Hematopoietic multipotent progenitor cell treated with erythropoietin and hydrocortisone succinate and interleukin-3 and kit ligand, for 6 days (in vitro differentiated cells): ENCODE measurements at regions not wholly inside any gene's neighbourhood (a gene's known extent, or its start where the extent isn't known, plus 50 kb on each side); places are given as distances from the start of the nearest gene placed in this dataset.
"Not testable (repeated sequence)": the region's sequence is repeated elsewhere in the genome, so short reads cannot be mapped to it uniquely, and the experiment has no call there.

ENCODE experiments used
- DNase-seq: peaks from one replicate; pipeline ENCODE4 v3.0.0-alpha.2; 2015

- DNase-seq = no peak
These were observed 540.9 kb upstream of the SGCD start for GRCh38 chr5:155786108-155786507.

GRCh38 chr5:155792873-155793272 is 534.1 kb upstream of the SGCD start:
- no peak for DNase-seq

- peak; percentile 2 for DNase-seq
These were observed 532.2 kb upstream of the SGCD start for GRCh38 chr5:155794795-155795194.

GRCh38 chr5:155799308-155799707 is 527.7 kb upstream of the SGCD start:
- no peak for DNase-seq

GRCh38 chr5:155807884-155808576 is 518.9 kb upstream of the SGCD start:
- DNase-seq = no peak

GRCh38 chr5:155815248-155815647 is 511.7 kb upstream of the SGCD start:
- no peak for DNase-seq

GRCh38 chr5:155822177-155822576 is 504.8 kb upstream of the SGCD start:
- DNase-seq = no peak

GRCh38 chr5:155826611-155827507 is 500.1 kb upstream of the SGCD start:
- DNase-seq = no peak

- DNase-seq = not testable (repeated sequence)
These were observed 499.5 kb upstream of the SGCD start for GRCh38 chr5:155827508-155827815.

GRCh38 chr5:155827949-155828348 is 499.0 kb upstream of the SGCD start:
- DNase-seq = no peak

- DNase-seq = no peak
These were observed 495.5 kb upstream of the SGCD start for GRCh38 chr5:155831491-155831890.

- DNase-seq = no peak
These were observed 493.7 kb upstream of the SGCD start for GRCh38 chr5:155833287-155833686.

- DNase-seq = no peak
These were observed 492.5 kb upstream of the SGCD start for GRCh38 chr5:155834271-155834975.

- DNase-seq = no peak
These were observed 490.7 kb upstream of the SGCD start for GRCh38 chr5:155836089-155836803.

GRCh38 chr5:155838394-155838793 is 488.6 kb upstream of the SGCD start:
- DNase-seq = no peak

- no peak for DNase-seq
These were observed 487.5 kb upstream of the SGCD start for GRCh38 chr5:155839251-155840037.

GRCh38 chr5:155844542-155844941 is 482.4 kb upstream of the SGCD start:
- DNase-seq = no peak

GRCh38 chr5:155850370-155850769 is 476.6 kb upstream of the SGCD start:
- no peak for DNase-seq

- no peak for DNase-seq
These were observed 460.0 kb upstream of the SGCD start for GRCh38 chr5:155866971-155867370.

- DNase-seq = no peak
These were observed 459.4 kb upstream of the SGCD start for GRCh38 chr5:155867522-155868088.

- no peak for DNase-seq
These were observed 456.3 kb upstream of the SGCD start for GRCh38 chr5:155870636-155871035.

GRCh38 chr5:155871623-155872022 is 455.3 kb upstream of the SGCD start:
- DNase-seq = no peak
